ENCODE measurements at regions not wholly inside any gene's neighbourhood (a gene's known extent, or its start where the extent isn't known, plus 50 kb on each side); places are given as distances from the start of the nearest gene placed in this dataset.
"Not testable (repeated sequence)": the region's sequence is repeated elsewhere in the genome, so short reads cannot be mapped to it uniquely, and the experiment has no call there.

GRCh38 chr3:159232966-159233365 lies 431.1 kb downstream of the MFSD1 start:
- DNase-seq (ENCODE audit: low read depth), result no peak

GRCh38 chr3:159233734-159234133 lies 431.9 kb downstream of the MFSD1 start:
- DNase-seq (ENCODE audit: low read depth), result no peak

- no peak for DNase-seq (ENCODE audit: low read depth)
These were observed 432.5 kb downstream of the MFSD1 start for GRCh38 chr3:159234306-159234705.

GRCh38 chr3:159236321-159236720 lies 434.5 kb downstream of the MFSD1 start:
- no peak for DNase-seq (ENCODE audit: low read depth)

- no peak for DNase-seq (ENCODE audit: low read depth)
These were observed 435.4 kb downstream of the MFSD1 start for GRCh38 chr3:159237226-159237625.

GRCh38 chr3:159238646-159239045 lies 436.8 kb downstream of the MFSD1 start:
- DNase-seq (ENCODE audit: low read depth), result no peak

GRCh38 chr3:159239059-159239458 lies 437.2 kb downstream of the MFSD1 start:
- DNase-seq (ENCODE audit: low read depth), result no peak

GRCh38 chr3:159244933-159245332 lies 443.1 kb downstream of the MFSD1 start:
- no peak for DNase-seq (ENCODE audit: low read depth)

GRCh38 chr3:159245871-159246270 lies 444.0 kb downstream of the MFSD1 start:
- DNase-seq (ENCODE audit: low read depth), result peak; percentile 44

GRCh38 chr3:159246385-159246784 lies 444.5 kb downstream of the MFSD1 start:
- DNase-seq (ENCODE audit: low read depth), result no peak

GRCh38 chr3:159249472-159250174 lies 447.8 kb downstream of the MFSD1 start:
- DNase-seq (ENCODE audit: low read depth), result no peak

GRCh38 chr3:159250961-159251360 lies 449.1 kb downstream of the MFSD1 start:
- DNase-seq (ENCODE audit: low read depth), result no peak

GRCh38 chr3:159252274-159252673 lies 450.4 kb downstream of the MFSD1 start:
- DNase-seq (ENCODE audit: low read depth), result peak; percentile 63

- DNase-seq (ENCODE audit: low read depth), result peak; percentile 58
These were observed 451.0 kb downstream of the MFSD1 start for GRCh38 chr3:159252772-159253384.

GRCh38 chr3:159253860-159254259 lies 452.0 kb downstream of the MFSD1 start:
- no peak for DNase-seq (ENCODE audit: low read depth)

- no peak for DNase-seq (ENCODE audit: low read depth)
These were observed 456.1 kb downstream of the MFSD1 start for GRCh38 chr3:159257954-159258353.

GRCh38 chr3:159258934-159259333 lies 457.1 kb downstream of the MFSD1 start:
- DNase-seq (ENCODE audit: low read depth), result no peak

GRCh38 chr3:159260049-159260662 lies 458.3 kb downstream of the MFSD1 start:
- DNase-seq (ENCODE audit: low read depth), result peak; percentile 59

GRCh38 chr3:159261333-159261732 lies 459.5 kb downstream of the MFSD1 start:
- not testable (repeated sequence) for DNase-seq (ENCODE audit: low read depth)

GRCh38 chr3:159263750-159264553 lies 462.1 kb downstream of the MFSD1 start:
- DNase-seq (ENCODE audit: low read depth), result no peak

GRCh38 chr3:159265705-159266104 lies 463.9 kb downstream of the MFSD1 start:
- peak; percentile 36 for DNase-seq (ENCODE audit: low read depth)

GRCh38 chr3:159266779-159267178 lies 464.9 kb downstream of the MFSD1 start:
- no peak for DNase-seq (ENCODE audit: low read depth)

All from non-pigmented ciliary epithelial cell (primary cell).